Liver (tissue), 8 donors: ENCODE measurements at regions not wholly inside any gene's neighbourhood (a gene's known extent, or its start where the extent isn't known, plus 50 kb on each side); places are given as distances from the start of the nearest gene placed in this dataset.

ENCODE experiments used
- DNase-seq: peaks from one replicate; pipeline ENCODE4 v3.0.0-alpha.2; 2017; ENCODE audit warnings: low spot score
- H3K27ac ChIP-seq, 2 donors: one replicate each; pipeline ENCODE4 v1.7.0; 2013; ENCODE audit warnings: inconsistent platforms in 2 of 2, low read length in 2 of 2, control low read depth in 1 of 2, low read depth in 1 of 2, mild to moderate bottlenecking in 1 of 2
- H3K27me3 ChIP-seq, 4 donors: one replicate each; pipeline versions ENCODE4 v1.6.1 to v1.7.0; 2013; ENCODE audit warnings: low read length in 3 of 4, inconsistent platforms in 1 of 4, mild to moderate bottlenecking in 1 of 4, moderate library complexity in 1 of 4; ENCODE audit not compliant: control insufficient read depth in 4 of 4, insufficient read depth in 4 of 4
- H3K36me3 ChIP-seq, 4 donors: one replicate each; pipeline versions ENCODE4 v1.6.1 to v1.7.0; 2013; ENCODE audit warnings: low read length in 3 of 4, mild to moderate bottlenecking in 3 of 4, low read depth in 1 of 4, moderate library complexity in 1 of 4; ENCODE audit not compliant: control insufficient read depth in 4 of 4, insufficient read depth in 3 of 4
- H3K4me1 ChIP-seq, 4 donors: one replicate each; pipeline versions ENCODE4 v1.6.1 to v1.7.0; 2013; ENCODE audit warnings: low read length in 3 of 4, mild to moderate bottlenecking in 3 of 4, moderate library complexity in 1 of 4; ENCODE audit not compliant: control insufficient read depth in 4 of 4, insufficient read depth in 4 of 4
- H3K4me3 ChIP-seq, 3 donors: one replicate each; pipeline versions ENCODE4 v1.6.1 to v1.7.0; 2013; ENCODE audit warnings: low read length in 3 of 3, control low read depth in 1 of 3, low read depth in 1 of 3, mild to moderate bottlenecking in 1 of 3
- H3K9ac ChIP-seq, 2 donors: one replicate each; pipeline ENCODE4 v1.7.0; 2013; ENCODE audit warnings: low read length in 2 of 2, mild to moderate bottlenecking in 2 of 2, moderate library complexity in 2 of 2, control low read depth in 1 of 2, low read depth in 1 of 2
- H3K9me3 ChIP-seq, 4 donors: one replicate each; pipeline versions ENCODE4 v1.6.1 to v1.7.0; 2013; ENCODE audit warnings: low read length in 3 of 4; ENCODE audit not compliant: control insufficient read depth in 4 of 4
- CTCF ChIP-seq: fragments of 150-350 bp; IDR thresholded peaks from 2 replicates; pipeline ENCODE4 v1.5.1; 2017; ENCODE audit warnings: improper control_type of control experiment, low read depth, low read length; ENCODE audit not compliant: missing input control
- EGR1 ChIP-seq, 2 donors: IDR thresholded peaks; 2 replicates each; pipeline ENCODE4 v1.6.1; 2016 to 2018; ENCODE audit warnings: antibody characterized with exemption in 2 of 2, low read depth in 2 of 2
- FOXA1 ChIP-seq: IDR thresholded peaks from 2 replicates; pipeline ENCODE4 v1.6.1; 2016; ENCODE audit warnings: antibody characterized with exemption
- GABPA ChIP-seq, 2 donors: IDR thresholded peaks in 1 of 2; conservative IDR thresholded peaks in 1 of 2; 2 replicates each; pipeline ENCODE4 v1.6.1; 2016; ENCODE audit warnings: antibody characterized with exemption in 2 of 2, mild to moderate bottlenecking in 1 of 2, moderate library complexity in 1 of 2
- HNF4G ChIP-seq: IDR thresholded peaks from 2 replicates; pipeline ENCODE4 v1.6.1; 2016; ENCODE audit warnings: antibody characterized with exemption
- JUND ChIP-seq, 2 donors: IDR thresholded peaks; 2 replicates each; pipeline ENCODE4 v1.6.1; 2016; ENCODE audit warnings: antibody characterized with exemption in 2 of 2
- MAX ChIP-seq: IDR thresholded peaks from 2 replicates; pipeline ENCODE4 v1.6.1; 2016; ENCODE audit warnings: antibody characterized with exemption
- NR2F2 ChIP-seq: IDR thresholded peaks from 2 replicates; pipeline ENCODE4 v1.6.1; 2016; ENCODE audit warnings: antibody characterized with exemption
- REST ChIP-seq: IDR thresholded peaks from 2 replicates; pipeline ENCODE4 v1.6.1; 2016; ENCODE audit warnings: antibody characterized with exemption, mild to moderate bottlenecking
- RXRA ChIP-seq, 2 donors: IDR thresholded peaks; 2 replicates each; pipeline ENCODE4 v1.6.1; 2017 to 2018; ENCODE audit warnings: antibody characterized with exemption in 2 of 2, mild to moderate bottlenecking in 1 of 2
- SP1 ChIP-seq: IDR thresholded peaks from 2 replicates; pipeline ENCODE4 v1.6.1; 2018; ENCODE audit warnings: antibody characterized with exemption, mild to moderate bottlenecking
- TAF1 ChIP-seq: conservative IDR thresholded peaks from 2 replicates; pipeline ENCODE4 v1.6.1; 2016; ENCODE audit warnings: antibody characterized with exemption, mild to moderate bottlenecking
- YY1 ChIP-seq: IDR thresholded peaks from 2 replicates; pipeline ENCODE4 v1.6.1; 2016; ENCODE audit warnings: antibody characterized with exemption, mild to moderate bottlenecking
- ZBTB33 ChIP-seq: IDR thresholded peaks from 2 replicates; pipeline ENCODE4 v1.6.1; 2016; ENCODE audit warnings: antibody characterized with exemption
- WGBS: extraction: QIAGEN DNeasy Blood & Tissue Kit; methylation state at CpG from one replicate; pipeline ENCODE4 v1.1.7; 2013; 5-methylcytosine and 5-hydroxymethylcytosine counted together
- donor health status: healthy.
- donor health status: healthy.
- donor health status: healthy.
- donor health status: healthy.
- donor health status: healthy.

GRCh38 chr1:219276049-219276738, 102.5 kb downstream of the LYPLAL1 start:
- Histone ChIP-seq H3K9me3 (no peaks in the 10 kb centered on the region), H3K4me3 (no peak overlapping the region), H3K9ac (no peak overlapping the region), H3K36me3 (no peaks in the 10 kb centered on the region), H3K27ac (no peak overlapping the region), H3K27me3 (no peaks in the 10 kb centered on the region), H3K4me1 (no peaks in the 10 kb centered on the region)
- 93% methylated on average over 5 of the region's 5 CpGs for WGBS
- TF ChIP-seq CTCF, result no peak
- TF ChIP-seq REST, result no peak
- no peak for TF ChIP-seq RXRA (IDR thresholded peaks at IDR 0.05)
- TF ChIP-seq YY1, result no peak
- TF ChIP-seq GABPA (IDR thresholded peaks at IDR 0.05 in 1 of 2, conservative IDR thresholded peaks at IDR 0.05 in 1 of 2), result no peak
- no peak for TF ChIP-seq SP1
- no peak for TF ChIP-seq TAF1
- no peak for TF ChIP-seq ZBTB33
- TF ChIP-seq JUND (IDR thresholded peaks at IDR 0.05), result no peak
- no peak for TF ChIP-seq HNF4G
- no peak for TF ChIP-seq FOXA1
- DNase-seq, result no peak

- Histone ChIP-seq H3K4me3 (no peak overlapping the region), H3K27ac (no peak overlapping the region), H3K9ac (no peak overlapping the region), H3K4me1 (no peaks in the 10 kb centered on the region), H3K36me3 (no peaks in the 10 kb centered on the region), H3K27me3 (no peaks in the 10 kb centered on the region), H3K9me3 (no peaks in the 10 kb centered on the region)
- 95% methylated on average over 3 of the region's 3 CpGs for WGBS
- DNase-seq, result no peak
- no peak for TF ChIP-seq NR2F2
- no peak for TF ChIP-seq SP1
- TF ChIP-seq YY1, result no peak
- no peak for TF ChIP-seq JUND (IDR thresholded peaks at IDR 0.05)
- TF ChIP-seq GABPA (IDR thresholded peaks at IDR 0.05 in 1 of 2, conservative IDR thresholded peaks at IDR 0.05 in 1 of 2), result no peak
- TF ChIP-seq EGR1 (IDR thresholded peaks at IDR 0.05; ENCODE audit: low read depth in 2 of 2), result no peak
- no peak for TF ChIP-seq MAX
Measured at GRCh38 chr1:219273088-219273686, 99.5 kb downstream of the LYPLAL1 start.
